Endometrium (tissue), 2 donors: ENCODE measurements at regions not wholly inside any gene's neighbourhood (a gene's known extent, or its start where the extent isn't known, plus 50 kb on each side); places are given as distances from the start of the nearest gene placed in this dataset.
"Not testable (repeated sequence)": the region's sequence is repeated elsewhere in the genome, so short reads cannot be mapped to it uniquely, and the experiment has no call there.

Experiments used
- FAIRE-seq: peaks from 2 replicates; lab custom pipeline; 2012; peaks lifted over from hg19 to GRCh38; lab: Jason Lieb, UNC
- donor health status: control.
- donor health status: control.

GRCh38 chr21:18716578-18717138 is 313.1 kb upstream of the TMPRSS15 start:
- FAIRE-seq: no peak

- FAIRE-seq: no peak
Measured at GRCh38 chr21:18722193-18722592, 318.6 kb upstream of the TMPRSS15 start.

GRCh38 chr21:18723171-18723570 is 319.6 kb upstream of the TMPRSS15 start:
- FAIRE-seq: no peak

GRCh38 chr21:18725653-18726052 is 322.1 kb upstream of the TMPRSS15 start:
- no peak for FAIRE-seq

GRCh38 chr21:18741954-18742353 is 338.4 kb upstream of the TMPRSS15 start:
- FAIRE-seq: no peak

- no peak for FAIRE-seq
Measured at GRCh38 chr21:18743531-18743930, 339.9 kb upstream of the TMPRSS15 start.

GRCh38 chr21:18744840-18745239 is 341.3 kb upstream of the TMPRSS15 start:
- no peak for FAIRE-seq

- not testable (repeated sequence) for FAIRE-seq
Measured at GRCh38 chr21:18752894-18753293, 349.3 kb upstream of the TMPRSS15 start.

- not testable (repeated sequence) for FAIRE-seq
Measured at GRCh38 chr21:18756272-18756671, 352.7 kb upstream of the TMPRSS15 start.

GRCh38 chr21:18759267-18759666 is 355.7 kb upstream of the TMPRSS15 start:
- FAIRE-seq: no peak

GRCh38 chr21:18759751-18760161 is 356.2 kb upstream of the TMPRSS15 start:
- FAIRE-seq: no peak

GRCh38 chr21:18760247-18760646 is 356.7 kb upstream of the TMPRSS15 start:
- no peak for FAIRE-seq

- no peak for FAIRE-seq
Measured at GRCh38 chr21:18764720-18765119, 361.1 kb upstream of the TMPRSS15 start.

- FAIRE-seq: no peak
Measured at GRCh38 chr21:18769599-18769998, 366.0 kb upstream of the TMPRSS15 start.

- no peak for FAIRE-seq
Measured at GRCh38 chr21:18771845-18772380, 368.3 kb upstream of the TMPRSS15 start.

- no peak for FAIRE-seq
Measured at GRCh38 chr21:18772404-18772803, 368.8 kb upstream of the TMPRSS15 start.

- no peak for FAIRE-seq
Measured at GRCh38 chr21:18772897-18773296, 369.3 kb upstream of the TMPRSS15 start.

- FAIRE-seq: no peak
Measured at GRCh38 chr21:18776936-18777335, 373.4 kb upstream of the TMPRSS15 start.

GRCh38 chr21:18782721-18783120 is 379.1 kb upstream of the TMPRSS15 start:
- no peak for FAIRE-seq

- no peak for FAIRE-seq
Measured at GRCh38 chr21:18801468-18801867, 397.9 kb upstream of the TMPRSS15 start.

GRCh38 chr21:18803624-18804023 is 400.0 kb upstream of the TMPRSS15 start:
- FAIRE-seq: no peak

- FAIRE-seq: no peak
Measured at GRCh38 chr21:18810136-18810535, 406.6 kb upstream of the TMPRSS15 start.

GRCh38 chr21:18812308-18812707 is 408.7 kb upstream of the TMPRSS15 start:
- no peak for FAIRE-seq

GRCh38 chr21:18819507-18819906 is 415.9 kb upstream of the TMPRSS15 start:
- FAIRE-seq: no peak
